ENCODE measurements at regions not wholly inside any gene's neighbourhood (a gene's known extent, or its start where the extent isn't known, plus 50 kb on each side); places are given as distances from the start of the nearest gene placed in this dataset.

GRCh38 chr9:107931071-107931715 lies 441.6 kb upstream of the KLF4 start:
- no peak overlapping the region for H3K27ac ChIP-seq (ENCODE audit: insufficient read depth, low read length)
- 100% methylated on average over 2 of the region's 8 CpGs; no CpG with 5 or more reads in 1 of the 2 experiments for WGBS, 2 experiments (ENCODE audit: extremely low coverage in 2 of 2, insufficient read length in 1 of 2)
- H4K20me1 ChIP-seq (ENCODE audit: insufficient read depth, low read length): no peaks in the 10 kb centered on the region
- H3K36me3 ChIP-seq (ENCODE audit: control insufficient read depth, insufficient read depth, low read length): no peaks in the 10 kb centered on the region
- DNase-seq (no peak), ATAC-seq (ENCODE audit: low read depth) (no peak)
- no peak overlapping the region for H3K9ac ChIP-seq (ENCODE audit: low read depth, low read length)
- peak overlapping the region; percentile 2; the same call in 1 of the 3 replicates for H2BK15ac ChIP-seq (ENCODE audit: low read depth, low read length)
- no peaks in the 10 kb centered on the region for H3K9me1 ChIP-seq (ENCODE audit: insufficient read depth, low read length)
- H3K4me1 ChIP-seq (ENCODE audit: control insufficient read depth, insufficient read depth, low read length): peaks cover 19% of the 10 kb centered on the region
- no peak overlapping the region for H3K4me3 ChIP-seq (ENCODE audit: insufficient read depth, low read depth, low read length)
- no peak overlapping the region for H3K23ac ChIP-seq (ENCODE audit: low read depth, low read length)
- no peak overlapping the region for H2AK9ac ChIP-seq (replicated peaks; ENCODE audit: low read depth, low read length, poor library complexity)
- no peak overlapping the region for H2BK120ac ChIP-seq (ENCODE audit: low read depth, low read length)
- H3K18ac ChIP-seq (ENCODE audit: low read depth, low read length): peak overlapping the region; percentile 90
- in situ Hi-C loops (cut with MboI; ENCODE audit: low sequenced_read_pairs) (no loop called here), intact Hi-C loops (cut with micrococcal nuclease) (no loop called here), dilution Hi-C loops (cut with HindIII; ENCODE audit: low sequenced_read_pairs, unreplicated experiment) (no loop called here)
- H2BK20ac ChIP-seq (ENCODE audit: low read depth, low read length): no peak overlapping the region
- peaks cover 1% of the 10 kb centered on the region; the same call in 1 of the 2 replicates for H3K27me3 ChIP-seq (ENCODE audit: control insufficient read depth, insufficient read depth, low read length)
- ChIA-PET POLR2A (ENCODE audit: unreplicated experiment) (no interaction called here), CTCF (interaction anchor here (1.0 kb wide), 1 partner anchor 13 kb away, joined by 3 read pairs; no protein-coding TSS in a partner anchor)
- no peak overlapping the region for H3K4me2 ChIP-seq (ENCODE audit: low read depth, low read length)
- peak overlapping the region; percentile 87 for H4K5ac ChIP-seq (ENCODE audit: low read depth, low read length)
- BruUV-seq (replicated peaks): no TSS peak
- no peak overlapping the region for H2BK5ac ChIP-seq (ENCODE audit: low read depth, low read length, poor library complexity, severe bottlenecking)
- H3K9me3 ChIP-seq (ENCODE audit: control insufficient read depth, insufficient read depth, low read length): no peaks in the 10 kb centered on the region
- H4K91ac ChIP-seq (ENCODE audit: insufficient read depth, low read depth, low read length): no peak overlapping the region
- no peaks in the 10 kb centered on the region for H3K79me1 ChIP-seq (ENCODE audit: low read depth in 1 of 2, low read length in 2 of 2)
- no peak overlapping the region for H3K14ac ChIP-seq (replicated peaks; ENCODE audit: low read depth, low read length)
- H2AFZ ChIP-seq (replicated peaks; ENCODE audit: low read length, poor library complexity): no peak overlapping the region
- no peak for TF ChIP-seq MXI1 (IDR thresholded peaks at IDR 0.05; ENCODE audit: borderline replicate concordance, low read depth, low read length)
- no peak for TF ChIP-seq CHD1 (IDR thresholded peaks at IDR 0.05; ENCODE audit: low read depth, low read length)
- no peak for TF ChIP-seq NFE2L2 (IDR thresholded peaks at IDR 0.05; ENCODE audit: low read depth, low read length)
- H4K8ac ChIP-seq (ENCODE audit: low read depth in 2 of 2, low read length in 2 of 2): no peak overlapping the region
- no peak overlapping the region for H3K56ac ChIP-seq (ENCODE audit: extremely low read depth, insufficient read depth, low read length)
- no peak overlapping the region for H3K4ac ChIP-seq (ENCODE audit: low read depth, low read length)
- no peak overlapping the region for H2AK5ac ChIP-seq (ENCODE audit: low read depth, low read length)
